Fibroblast of lung (primary cell): ENCODE measurements at regions not wholly inside any gene's neighbourhood (a gene's known extent, or its start where the extent isn't known, plus 50 kb on each side); places are given as distances from the start of the nearest gene placed in this dataset.

Experiments
- DNase-seq, 2 donors: peaks; one replicate each; pipeline versions ENCODE4 v3.0.0 to v3.0.0-alpha.2; 2010; ENCODE audit warnings: low read depth in 2 of 2
- H2AFZ ChIP-seq: 2 replicates; pipeline ENCODE4 v1.5.1; 2012; ENCODE audit warnings: low read length, control low read depth, inconsistent platforms
- H3K27ac ChIP-seq: 2 replicates; pipeline ENCODE4 v1.5.1; 2011; ENCODE audit warnings: low read length, control low read depth; ENCODE audit not compliant: insufficient read depth
- H3K27me3 ChIP-seq: 2 replicates; pipeline ENCODE4 v1.5.1; 2011; ENCODE audit warnings: mild to moderate bottlenecking, low read length; ENCODE audit not compliant: control insufficient read depth, insufficient read depth
- H3K36me3 ChIP-seq: 2 replicates; pipeline ENCODE4 v1.5.1; 2011; ENCODE audit warnings: low read length; ENCODE audit not compliant: control insufficient read depth, insufficient read depth
- H3K4me1 ChIP-seq: 2 replicates; pipeline ENCODE4 v1.5.1; 2011; ENCODE audit warnings: low read length; ENCODE audit not compliant: control insufficient read depth, insufficient read depth; ENCODE audit errors: extremely low read depth
- H3K4me2 ChIP-seq: 2 replicates; pipeline ENCODE4 v1.5.1; 2011; ENCODE audit warnings: low read length, control low read depth; ENCODE audit not compliant: insufficient read depth; ENCODE audit errors: extremely low read depth
- H3K4me3 ChIP-seq, 4 experiments: fragments of 200-600 bp in 1 of 4; sonication (generic) in 1 of 4; replicated peaks in 1 of 4; 2 replicates each; pipeline ENCODE4 v1.5.1; 2011 to 2016; ENCODE audit warnings: low read length in 4 of 4, low read depth in 3 of 4, mild to moderate bottlenecking in 3 of 4, control low read depth in 2 of 4, inconsistent platforms in 1 of 4, mixed read lengths in 1 of 4; ENCODE audit not compliant: insufficient read depth in 1 of 4; ENCODE audit errors: control extremely low read depth in 1 of 4
- H3K79me2 ChIP-seq: 2 replicates; pipeline ENCODE4 v1.5.1; 2012; ENCODE audit warnings: mild to moderate bottlenecking, low read length, inconsistent platforms; ENCODE audit not compliant: control insufficient read depth, insufficient read depth
- H3K9ac ChIP-seq: 2 replicates; pipeline ENCODE4 v1.5.1; 2011; ENCODE audit warnings: mild to moderate bottlenecking, low read length, control low read depth; ENCODE audit not compliant: insufficient read depth
- H3K9me3 ChIP-seq: 2 replicates; pipeline ENCODE4 v1.5.1; 2012; ENCODE audit warnings: low read depth, low read length; ENCODE audit not compliant: control insufficient read depth, insufficient read depth
- H4K20me1 ChIP-seq: 2 replicates; pipeline ENCODE4 v1.5.1; 2011; ENCODE audit warnings: low read length; ENCODE audit not compliant: control insufficient read depth, insufficient read depth; ENCODE audit errors: extremely low read depth
- CTCF ChIP-seq, 2 donors: IDR thresholded peaks in 1 of 2; conservative IDR thresholded peaks in 1 of 2; 1 replicate in 1 of 2; 2 replicates in 1 of 2; pipeline ENCODE4 v1.5.1; 2011 to 2012; ENCODE audit warnings: low read length in 2 of 2, control low read depth in 1 of 2, inconsistent platforms in 1 of 2, low read depth in 1 of 2, mild to moderate bottlenecking in 1 of 2
- EZH2 ChIP-seq: IDR thresholded peaks from 2 replicates; pipeline ENCODE4 v1.5.1; 2012; ENCODE audit warnings: low read length, control low read depth, mild to moderate bottlenecking; ENCODE audit errors: missing control alignments

- Histone ChIP-seq H3K27ac (no peak overlapping the region), H3K9ac (no peak overlapping the region), H3K9me3 (no peaks in the 10 kb centered on the region), H3K4me3 (no peak overlapping the region), H2AFZ (no peak overlapping the region), H3K36me3 (no peaks in the 10 kb centered on the region), H3K4me2 (no peak overlapping the region), H3K4me1 (no peaks in the 10 kb centered on the region), H3K79me2 (no peaks in the 10 kb centered on the region), H3K27me3 (no peaks in the 10 kb centered on the region), H4K20me1 (no peaks in the 10 kb centered on the region)
- no peak for DNase-seq
- no peak for TF ChIP-seq EZH2
- TF ChIP-seq CTCF (conservative IDR thresholded peaks at IDR 0.05 in 1 of 2, IDR thresholded peaks at IDR 0.05 in 1 of 2; ENCODE audit: low read depth in 1 of 2, low read length in 2 of 2) = no peak
These were observed 163.8 kb downstream of the CHST1 start for GRCh38 chr11:45501392-45502225.

- TF ChIP-seq CTCF (conservative IDR thresholded peaks at IDR 0.05 in 1 of 2, IDR thresholded peaks at IDR 0.05 in 1 of 2; ENCODE audit: low read depth in 1 of 2, low read length in 2 of 2) (no peak), EZH2 (no peak)
- Histone ChIP-seq H3K36me3 (no peaks in the 10 kb centered on the region), H3K9me3 (no peaks in the 10 kb centered on the region), H3K4me3 (no peak overlapping the region), H3K27ac (no peak overlapping the region), H2AFZ (no peak overlapping the region), H3K9ac (no peak overlapping the region), H3K4me2 (no peak overlapping the region), H3K27me3 (no peaks in the 10 kb centered on the region), H4K20me1 (no peaks in the 10 kb centered on the region), H3K4me1 (no peaks in the 10 kb centered on the region), H3K79me2 (no peaks in the 10 kb centered on the region)
- no peak for DNase-seq
These were observed 165.0 kb downstream of the CHST1 start for GRCh38 chr11:45500451-45500850.

GRCh38 chr11:45494738-45495137 is 170.7 kb downstream of the CHST1 start:
- H3K4me1 ChIP-seq = no peaks in the 10 kb centered on the region
- H3K79me2 ChIP-seq = no peaks in the 10 kb centered on the region
- H3K4me3 ChIP-seq = no peak overlapping the region
- no peak overlapping the region for H3K27ac ChIP-seq
- TF ChIP-seq CTCF (conservative IDR thresholded peaks at IDR 0.05 in 1 of 2, IDR thresholded peaks at IDR 0.05 in 1 of 2; ENCODE audit: low read depth in 1 of 2, low read length in 2 of 2) (no peak), EZH2 (no peak)
- no peaks in the 10 kb centered on the region for H3K36me3 ChIP-seq
- no peak overlapping the region for H2AFZ ChIP-seq
- peaks cover 1% of the 10 kb centered on the region for H4K20me1 ChIP-seq
- H3K27me3 ChIP-seq = no peaks in the 10 kb centered on the region
- no peak overlapping the region for H3K9ac ChIP-seq
- no peaks in the 10 kb centered on the region for H3K9me3 ChIP-seq
- no peak for DNase-seq
- no peak overlapping the region for H3K4me2 ChIP-seq
